KMS-11 (cell line): ENCODE measurements at regions not wholly inside any gene's neighbourhood (a gene's known extent, or its start where the extent isn't known, plus 50 kb on each side); places are given as distances from the start of the nearest gene placed in this dataset.

ENCODE experiments used
- H2AFZ ChIP-seq: fragments of 200-600 bp; sonication (generic); 2 replicates; pipeline ENCODE4 v1.6.1; 2016; ENCODE audit warnings: antibody characterized with exemption, mixed run types, low read depth
- H3K27ac ChIP-seq: fragments of 200-600 bp; sonication (generic); 2 replicates; pipeline ENCODE4 v1.6.1; 2016; ENCODE audit warnings: mild to moderate bottlenecking, mixed run types
- H3K27me3 ChIP-seq: fragments of 200-600 bp; sonication (generic); 2 replicates; pipeline ENCODE4 v1.6.1; 2017; ENCODE audit warnings: mild to moderate bottlenecking, low read depth, mixed run types, moderate library complexity; ENCODE audit not compliant: insufficient read depth
- H3K36me3 ChIP-seq: fragments of 200-600 bp; sonication (generic); 2 replicates; pipeline ENCODE4 v1.6.1; 2017; ENCODE audit warnings: mild to moderate bottlenecking, mixed run types; ENCODE audit not compliant: insufficient read depth
- H3K4me1 ChIP-seq: fragments of 200-600 bp; sonication (generic); 2 replicates; pipeline ENCODE4 v1.6.1; 2016; ENCODE audit warnings: mild to moderate bottlenecking, low read depth, mixed run types; ENCODE audit not compliant: poor library complexity, severe bottlenecking
- H3K4me2 ChIP-seq: fragments of 200-600 bp; sonication (generic); 2 replicates; pipeline ENCODE4 v1.7.0; 2016; ENCODE audit warnings: mild to moderate bottlenecking, mixed run types
- H3K4me3 ChIP-seq: fragments of 200-600 bp; sonication (generic); IDR thresholded peaks from 2 replicates; pipeline ENCODE4 v1.6.1; 2017; ENCODE audit warnings: low read depth, low read length, mixed read lengths; ENCODE audit not compliant: insufficient read depth
- H3K79me2 ChIP-seq: fragments of 200-600 bp; sonication (generic); 2 replicates; pipeline ENCODE4 v1.6.1; 2016; ENCODE audit warnings: low read depth, mixed run types; ENCODE audit not compliant: insufficient read depth
- H3K9ac ChIP-seq: fragments of 200-600 bp; sonication (generic); 2 replicates; pipeline ENCODE4 v1.6.1; 2016; ENCODE audit warnings: mild to moderate bottlenecking, mixed run types
- H4K20me1 ChIP-seq: fragments of 200-600 bp; sonication (generic); 2 replicates; pipeline ENCODE4 v1.6.1; 2016; ENCODE audit warnings: mild to moderate bottlenecking, mixed run types; ENCODE audit not compliant: insufficient read depth
- CTCF ChIP-seq: fragments of 200-600 bp; sonication (generic); conservative IDR thresholded peaks from 2 replicates; pipeline ENCODE4 v1.6.1; 2017; ENCODE audit warnings: low read depth, mild to moderate bottlenecking, antibody characterized with exemption, low read length, moderate library complexity, mixed read lengths

GRCh38 chr4:158376106-158376840 is 145.4 kb upstream of the RXFP1 start:
- Histone ChIP-seq H3K79me2 (no peaks in the 10 kb centered on the region), H3K4me2 (no peak overlapping the region), H3K4me3 (no peak overlapping the region), H3K27me3 (no peaks in the 10 kb centered on the region), H4K20me1 (no peaks in the 10 kb centered on the region), H3K27ac (no peak overlapping the region), H3K9ac (no peak overlapping the region), H3K4me1 (no peaks in the 10 kb centered on the region), H2AFZ (no peak overlapping the region), H3K36me3 (no peaks in the 10 kb centered on the region)
- TF ChIP-seq CTCF = no peak

GRCh38 chr4:158384414-158384813 is 137.3 kb upstream of the RXFP1 start:
- Histone ChIP-seq H3K79me2 (no peaks in the 10 kb centered on the region), H3K4me1 (no peaks in the 10 kb centered on the region), H3K27ac (no peak overlapping the region), H3K36me3 (no peaks in the 10 kb centered on the region), H4K20me1 (no peaks in the 10 kb centered on the region), H3K27me3 (no peaks in the 10 kb centered on the region), H2AFZ (no peak overlapping the region), H3K9ac (no peak overlapping the region), H3K4me2 (no peak overlapping the region), H3K4me3 (no peak overlapping the region)
- no peak for TF ChIP-seq CTCF

GRCh38 chr4:158395343-158395742 is 126.3 kb upstream of the RXFP1 start:
- no peak overlapping the region for H3K9ac ChIP-seq
- no peak overlapping the region for H3K27ac ChIP-seq
- H3K79me2 ChIP-seq = no peaks in the 10 kb centered on the region
- H3K4me1 ChIP-seq = no peaks in the 10 kb centered on the region
- H4K20me1 ChIP-seq = no peaks in the 10 kb centered on the region
- H2AFZ ChIP-seq = no peak overlapping the region
- TF ChIP-seq CTCF = no peak
- H3K27me3 ChIP-seq = no peaks in the 10 kb centered on the region
- H3K4me3 ChIP-seq = no peak overlapping the region
- no peak overlapping the region for H3K4me2 ChIP-seq
- H3K36me3 ChIP-seq = no peaks in the 10 kb centered on the region

GRCh38 chr4:158395889-158396288 is 125.8 kb upstream of the RXFP1 start:
- no peaks in the 10 kb centered on the region for H3K27me3 ChIP-seq
- H3K36me3 ChIP-seq = no peaks in the 10 kb centered on the region
- no peak overlapping the region for H3K9ac ChIP-seq
- no peaks in the 10 kb centered on the region for H3K4me1 ChIP-seq
- H3K27ac ChIP-seq = no peak overlapping the region
- H4K20me1 ChIP-seq = no peaks in the 10 kb centered on the region
- no peak for TF ChIP-seq CTCF
- H3K4me2 ChIP-seq = no peak overlapping the region
- no peak overlapping the region for H3K4me3 ChIP-seq
- H2AFZ ChIP-seq = no peak overlapping the region
- no peaks in the 10 kb centered on the region for H3K79me2 ChIP-seq
